Stimulated activated CD4-positive, alpha-beta T cell treated with anti-CD3 and anti-CD28 coated beads, Interleukin-1b, Interleukin-23, amount 100 ng/mL, for 1 hour (primary cell): ENCODE measurements at regions not wholly inside any gene's neighbourhood (a gene's known extent, or its start where the extent isn't known, plus 50 kb on each side); places are given as distances from the start of the nearest gene placed in this dataset.
"Not testable (repeated sequence)": the region's sequence is repeated elsewhere in the genome, so short reads cannot be mapped to it uniquely, and the experiment has no call there.

Experiments used
- DNase-seq, 2 donors: peaks; one replicate each; pipeline ENCODE4 v3.0.0-alpha.2; 2020; ENCODE audit warnings: low read depth in 2 of 2

- DNase-seq: no peak
These were observed 92.8 kb downstream of the EOMES start for GRCh38 chr3:27629366-27629765.

- DNase-seq: no peak
These were observed 93.9 kb downstream of the EOMES start for GRCh38 chr3:27628026-27628750.

DNA sequence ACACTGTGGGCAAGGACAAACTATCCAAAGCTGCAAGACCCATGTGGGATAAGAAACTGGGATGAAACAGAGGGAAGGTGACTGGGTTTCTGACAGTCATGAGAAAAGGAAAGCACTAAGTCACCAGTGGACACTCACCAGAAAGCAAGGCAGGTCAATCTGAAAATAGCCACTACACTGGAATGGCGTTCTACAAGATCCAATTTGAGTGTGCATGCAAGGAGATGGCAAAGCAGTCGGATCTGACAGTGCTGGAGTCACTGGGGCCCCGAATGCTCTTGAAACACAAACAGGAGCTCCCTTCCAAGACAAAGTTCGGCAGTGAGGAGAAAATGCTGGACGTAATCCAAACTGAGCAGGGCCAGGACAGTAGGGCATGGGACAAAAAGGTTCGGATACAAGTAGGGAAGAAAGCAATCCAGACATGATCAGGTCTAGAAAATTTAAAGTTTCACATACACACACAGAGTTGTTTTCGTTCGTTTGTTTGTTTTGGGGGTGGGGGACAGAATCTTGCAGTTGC, 95.5 kb downstream of the EOMES start:
- DNase-seq: no peak

DNA sequence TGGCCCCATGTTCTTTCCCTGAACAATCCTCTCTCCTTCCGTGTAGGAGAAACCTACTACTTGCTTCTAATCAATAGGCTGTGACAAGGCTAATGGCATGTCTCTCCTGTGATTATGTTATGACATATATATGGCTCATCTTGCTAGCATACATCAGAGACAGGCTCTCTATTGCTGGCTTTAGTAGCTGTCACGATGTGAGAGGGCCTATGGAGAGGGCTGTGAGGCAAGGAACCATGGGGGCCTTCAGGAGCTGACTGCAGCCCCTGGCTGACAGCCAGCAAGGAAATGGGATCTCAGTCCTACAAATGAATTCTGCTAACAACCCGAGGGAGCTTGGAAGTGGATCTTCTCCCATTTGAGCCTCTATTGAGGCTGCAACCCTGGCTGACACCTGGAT, 96.3 kb downstream of the EOMES start:
- DNase-seq: no peak

DNA sequence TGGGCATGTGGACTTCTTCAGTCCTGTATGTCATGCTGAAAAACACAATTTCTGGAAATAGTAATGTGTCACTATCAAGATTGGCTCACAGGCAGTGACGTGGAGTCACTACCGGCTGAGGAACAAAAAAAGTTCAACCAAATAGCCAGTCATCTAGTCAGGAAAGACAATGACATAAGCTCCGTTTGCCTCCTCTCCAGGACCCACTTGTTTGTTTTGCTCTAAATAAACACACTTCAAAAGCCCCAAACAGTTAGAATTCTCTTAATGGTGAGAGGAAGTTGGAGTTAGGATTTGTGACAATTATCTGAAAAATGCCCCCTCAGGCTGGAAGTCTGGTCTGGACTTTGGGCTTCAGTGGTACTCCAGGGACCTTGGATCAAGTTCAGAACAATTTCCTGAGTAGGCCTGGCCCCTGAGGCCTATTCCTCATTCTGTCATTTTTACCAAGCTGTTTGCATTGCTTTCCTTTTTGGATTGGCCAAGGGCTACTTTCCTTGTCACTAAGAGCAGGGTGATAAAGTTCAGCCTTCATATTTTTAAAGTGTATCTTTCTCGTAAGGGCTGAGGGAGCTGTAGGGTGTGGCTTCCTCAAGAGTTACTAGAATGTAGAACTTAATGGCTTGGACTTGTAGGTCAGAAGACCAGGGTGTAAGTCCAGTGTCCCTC, 98.9 kb downstream of the EOMES start:
- no peak for DNase-seq

- DNase-seq: no peak
These were observed 104.6 kb downstream of the EOMES start for GRCh38 chr3:27617552-27617951.

GRCh38 chr3:27616031-27616430, 106.1 kb downstream of the EOMES start:
- DNase-seq: no peak

- no peak for DNase-seq
These were observed 106.6 kb downstream of the EOMES start for GRCh38 chr3:27615555-27615954.

- no peak for DNase-seq
These were observed 107.5 kb downstream of the EOMES start for GRCh38 chr3:27614592-27614991.

DNA sequence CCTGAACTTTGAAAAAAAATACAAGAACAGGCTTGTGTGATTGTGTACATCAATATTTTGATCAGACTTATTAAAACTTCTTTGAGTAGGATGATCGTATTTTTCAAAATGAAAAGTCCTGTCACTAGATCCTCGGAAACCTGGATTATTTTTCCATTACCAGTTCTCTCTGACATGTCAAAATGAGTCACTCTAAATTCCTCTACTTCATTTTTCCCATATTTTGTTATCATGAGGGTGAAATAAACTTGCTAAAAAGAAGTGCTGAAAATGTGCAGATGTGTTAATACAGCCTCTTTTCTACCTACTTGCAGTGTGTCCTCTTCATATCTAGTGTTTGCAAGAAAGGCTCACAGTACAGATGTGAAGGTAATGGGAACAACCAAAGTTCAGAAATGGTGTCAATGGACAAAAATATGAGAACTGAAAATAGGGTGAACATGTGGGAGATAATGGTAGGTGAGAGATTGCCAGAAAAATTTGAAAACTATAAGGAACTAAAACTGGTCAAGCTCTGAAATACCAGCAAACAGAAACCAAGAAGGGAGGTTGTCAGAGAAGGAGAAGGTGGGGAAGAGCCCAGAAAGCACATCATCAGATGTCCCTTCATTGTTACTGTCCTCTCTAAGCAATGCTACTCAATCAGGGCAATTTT, 108.2 kb downstream of the EOMES start:
- no peak for DNase-seq

- DNase-seq: no peak
These were observed 111.2 kb downstream of the EOMES start for GRCh38 chr3:27610800-27611525.

- DNase-seq: no peak
These were observed 114.8 kb downstream of the EOMES start for GRCh38 chr3:27607370-27607769.

DNA sequence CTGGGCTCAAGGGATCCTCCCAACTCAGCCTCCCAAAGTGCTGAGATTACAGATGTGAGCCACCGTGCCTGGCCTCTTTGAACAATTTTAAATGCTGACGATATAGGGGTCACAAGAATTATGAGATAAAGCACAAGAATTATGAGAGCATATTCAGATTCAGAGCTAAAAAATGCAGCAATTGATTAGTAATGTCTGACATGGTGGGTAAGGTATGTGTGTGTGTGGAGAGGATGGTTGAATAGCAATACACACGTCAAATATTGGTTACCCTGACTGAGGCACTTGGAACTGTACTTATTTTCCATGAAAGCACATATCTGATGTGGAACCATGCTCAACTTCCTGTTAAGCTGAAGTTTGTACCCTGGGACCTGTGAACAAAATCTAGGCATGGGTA, 115.6 kb downstream of the EOMES start:
- DNase-seq: no peak

DNA sequence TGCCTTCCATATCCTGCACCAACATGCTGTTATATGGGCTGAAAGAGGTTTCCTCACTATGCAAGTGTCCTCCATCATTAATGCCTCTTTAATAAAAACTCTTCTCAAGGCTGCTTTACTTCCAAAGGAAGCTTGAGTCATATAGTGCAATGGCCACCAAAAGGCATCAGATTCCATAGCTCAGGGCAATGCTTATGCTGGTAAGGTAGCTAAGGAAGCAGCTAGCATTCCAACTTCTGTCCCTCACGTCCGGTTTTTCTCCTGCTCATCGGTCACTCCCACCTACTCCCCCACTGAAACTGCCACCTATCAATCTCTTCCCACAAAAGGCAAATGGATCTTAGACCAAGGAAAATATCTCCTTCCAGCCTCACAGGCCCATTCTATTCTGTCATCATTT, 117.1 kb upstream of the SLC4A7 start:
- not testable (repeated sequence) for DNase-seq

GRCh38 chr3:27599741-27600140, 115.6 kb upstream of the SLC4A7 start:
- DNase-seq: not testable (repeated sequence)

GRCh38 chr3:27596921-27597320, 112.7 kb upstream of the SLC4A7 start:
- DNase-seq: no peak

DNA sequence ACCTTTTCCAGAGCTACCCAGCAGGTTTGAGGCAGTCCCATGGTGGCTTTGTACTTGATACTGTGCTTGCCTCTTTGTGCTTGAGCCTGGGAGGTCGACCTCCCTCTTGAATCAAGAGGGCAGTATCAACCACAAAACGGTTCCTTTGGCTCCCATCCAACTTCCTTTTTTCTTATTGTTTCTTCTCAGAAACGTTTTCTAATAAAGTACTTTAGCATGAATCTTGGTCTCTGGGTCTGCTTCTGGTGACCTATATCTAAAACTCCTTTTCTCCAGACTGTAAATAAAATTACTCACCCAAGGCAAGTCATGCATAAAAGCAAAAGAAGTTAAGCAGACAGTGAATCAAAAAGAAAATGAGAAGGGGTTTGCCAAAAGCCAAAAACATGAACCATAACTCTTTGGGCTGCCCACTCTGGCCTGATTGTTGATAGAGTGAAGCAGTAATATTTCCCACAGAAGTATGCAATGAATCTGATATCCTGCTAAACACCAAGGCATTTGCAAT, 112.2 kb upstream of the SLC4A7 start:
- DNase-seq: no peak

GRCh38 chr3:27594096-27594690, 110.0 kb upstream of the SLC4A7 start:
- DNase-seq: no peak

DNA sequence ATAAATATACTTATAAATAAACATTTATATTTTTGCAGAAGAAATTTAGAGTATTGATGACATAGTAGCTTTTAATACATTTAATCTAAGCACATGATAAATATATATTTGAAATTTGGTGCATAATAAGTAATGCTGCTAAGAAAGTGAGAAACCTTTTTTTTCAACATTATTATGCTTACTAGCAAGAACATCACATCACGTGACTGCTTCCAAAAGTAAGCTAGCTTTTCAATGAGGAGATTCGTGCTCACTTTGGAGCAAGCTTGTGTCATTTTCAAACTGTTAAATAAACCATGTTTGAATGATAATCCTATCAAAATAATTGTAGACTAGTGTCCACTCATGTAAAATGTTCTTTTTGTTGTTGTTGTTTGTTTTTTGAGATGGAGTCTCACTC, 109.0 kb upstream of the SLC4A7 start:
- DNase-seq: no peak

GRCh38 chr3:27591312-27592210, 107.4 kb upstream of the SLC4A7 start:
- no peak for DNase-seq
